ENCODE measurements at regions not wholly inside any gene's neighbourhood (a gene's known extent, or its start where the extent isn't known, plus 50 kb on each side); places are given as distances from the start of the nearest gene placed in this dataset.
A peak's percentile ranks its signal among the peaks of the same experiment; 100 is the strongest.

GRCh38 chr6:6803180-6803977 is 214.9 kb downstream of the LY86 start:
- ATAC-seq (ENCODE audit: low FRiP score): peak; percentile 18
- no peak for TF ChIP-seq CTCF (IDR thresholded peaks at IDR 0.05)
- DNase-seq (ENCODE audit: low spot score): no peak

- no peak for TF ChIP-seq CTCF (IDR thresholded peaks at IDR 0.05)
- ATAC-seq (ENCODE audit: low FRiP score): no peak
- no peak for DNase-seq (ENCODE audit: low spot score)
These were observed 216.5 kb downstream of the LY86 start for GRCh38 chr6:6804843-6805615.

- DNase-seq (ENCODE audit: low spot score) (no peak), ATAC-seq (ENCODE audit: low FRiP score) (no peak)
- no peak for TF ChIP-seq CTCF (IDR thresholded peaks at IDR 0.05)
These were observed 218.5 kb downstream of the LY86 start for GRCh38 chr6:6806844-6807518.

- DNase-seq (ENCODE audit: low spot score) (no peak), ATAC-seq (ENCODE audit: low FRiP score) (no peak)
- no peak for TF ChIP-seq CTCF (IDR thresholded peaks at IDR 0.05)
These were observed 219.8 kb downstream of the LY86 start for GRCh38 chr6:6808343-6808742.

GRCh38 chr6:6808915-6809314 is 220.4 kb downstream of the LY86 start:
- TF ChIP-seq CTCF (IDR thresholded peaks at IDR 0.05): no peak
- ATAC-seq (ENCODE audit: low FRiP score) (no peak), DNase-seq (ENCODE audit: low spot score) (no peak)

- DNase-seq (ENCODE audit: low spot score) (no peak), ATAC-seq (ENCODE audit: low FRiP score) (no peak)
- TF ChIP-seq CTCF (IDR thresholded peaks at IDR 0.05): no peak
These were observed 222.2 kb downstream of the LY86 start for GRCh38 chr6:6810727-6811126.
